ENCODE measurements at regions not wholly inside any gene's neighbourhood (a gene's known extent, or its start where the extent isn't known, plus 50 kb on each side); places are given as distances from the start of the nearest gene placed in this dataset.

DNA sequence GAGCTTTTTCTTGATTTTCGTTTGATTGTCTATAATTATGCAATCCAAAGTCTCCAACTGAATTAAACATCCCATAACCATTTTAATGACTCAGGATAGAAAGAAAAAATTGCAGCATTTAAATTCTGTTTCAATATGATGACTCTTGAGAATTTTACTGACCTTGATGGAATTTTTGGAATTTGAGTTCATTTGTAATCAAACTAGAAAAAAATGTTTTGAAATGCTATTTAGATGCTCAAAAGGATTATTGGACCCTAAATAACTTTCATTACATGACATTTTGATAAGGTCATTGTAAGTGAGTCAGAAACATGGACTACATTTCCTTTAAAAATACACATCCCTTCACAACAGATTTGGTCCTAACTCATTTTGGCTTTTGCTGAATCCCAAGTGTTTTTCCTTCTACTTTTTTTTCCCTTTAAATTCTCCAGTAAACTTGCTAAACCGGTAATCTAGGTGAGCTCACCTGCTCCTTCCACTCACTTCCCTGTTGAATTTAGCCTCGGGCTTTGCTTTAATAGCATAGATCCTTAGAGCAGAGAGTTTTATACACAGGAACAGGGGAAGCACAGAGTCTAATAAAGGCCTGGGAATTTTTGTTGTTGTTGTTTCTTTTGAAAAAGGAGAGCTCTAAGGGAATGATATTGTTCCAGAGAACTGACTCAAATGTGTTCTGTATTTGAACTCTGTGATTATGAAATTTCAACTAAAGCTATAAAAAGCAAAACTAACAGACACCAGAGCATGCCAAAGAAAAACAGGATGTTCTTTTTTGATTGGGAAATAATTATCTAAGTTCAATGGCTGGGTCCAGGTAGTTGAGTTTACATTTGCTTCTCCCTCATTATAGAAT, 1088.2 kb upstream of the CITED2 start:
- ATAC-seq (no peak), DNase-seq (ENCODE audit: extremely low read depth in 1 of 4, low spot score in 3 of 4) (no peak), FAIRE-seq (no peak)
- POLR2A ChIA-PET, result no interaction called here
- 26% methylated on average over 3 of the region's 3 CpGs for WGBS (ENCODE audit: insufficient coverage, low coverage, missing lambda C conversion rate)
- TF ChIP-seq TAF1 (IDR thresholded peaks at IDR 0.05; ENCODE audit: control insufficient read depth, extremely low read depth, insufficient read depth, low read length, severe bottlenecking) (no peak), CEBPB (tag; IDR thresholded peaks at IDR 0.05) (0 out of 2 replicates have a peak, but pooled peaks have one; percentile 7), ZKSCAN3 (CRISPR knock-in tag; IDR thresholded peaks at IDR 0.05) (no peak)
- TF ChIP-seq, protein P1, sequence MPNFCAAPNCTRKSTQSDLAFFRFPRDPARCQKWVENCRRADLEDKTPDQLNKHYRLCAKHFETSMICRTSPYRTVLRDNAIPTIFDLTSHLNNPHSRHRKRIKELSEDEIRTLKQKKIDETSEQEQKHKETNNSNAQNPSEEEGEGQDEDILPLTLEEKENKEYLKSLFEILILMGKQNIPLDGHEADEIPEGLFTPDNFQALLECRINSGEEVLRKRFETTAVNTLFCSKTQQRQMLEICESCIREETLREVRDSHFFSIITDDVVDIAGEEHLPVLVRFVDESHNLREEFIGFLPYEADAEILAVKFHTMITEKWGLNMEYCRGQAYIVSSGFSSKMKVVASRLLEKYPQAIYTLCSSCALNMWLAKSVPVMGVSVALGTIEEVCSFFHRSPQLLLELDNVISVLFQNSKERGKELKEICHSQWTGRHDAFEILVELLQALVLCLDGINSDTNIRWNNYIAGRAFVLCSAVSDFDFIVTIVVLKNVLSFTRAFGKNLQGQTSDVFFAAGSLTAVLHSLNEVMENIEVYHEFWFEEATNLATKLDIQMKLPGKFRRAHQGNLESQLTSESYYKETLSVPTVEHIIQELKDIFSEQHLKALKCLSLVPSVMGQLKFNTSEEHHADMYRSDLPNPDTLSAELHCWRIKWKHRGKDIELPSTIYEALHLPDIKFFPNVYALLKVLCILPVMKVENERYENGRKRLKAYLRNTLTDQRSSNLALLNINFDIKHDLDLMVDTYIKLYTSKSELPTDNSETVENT (CRISPR knock-in tag; IDR thresholded peaks at IDR 0.05), result no peak
- Histone ChIP-seq H2AFZ (ENCODE audit: low read depth, low read length) (no peak overlapping the region), H4K20me1 (replicated peaks; ENCODE audit: control insufficient read depth, insufficient read depth, low read length) (no peaks in the 10 kb centered on the region), H3K36me3 (ENCODE audit: control insufficient read depth, insufficient read depth, low read length) (no peaks in the 10 kb centered on the region), H3K9me1 (ENCODE audit: control insufficient read depth, insufficient read depth, low read length) (no peaks in the 10 kb centered on the region), H3K27me3 (ENCODE audit: control insufficient read depth in 2 of 2, insufficient read depth in 2 of 2, low read length in 2 of 2) (no peaks in the 10 kb centered on the region), H3K27ac (ENCODE audit: extremely low read depth, low read depth, low read length) (no peak overlapping the region), H3K9me3 (replicated peaks; ENCODE audit: control insufficient read depth, insufficient read depth, low read depth, low read length) (no peaks in the 10 kb centered on the region), H3K4me1 (replicated peaks in 1 of 2; ENCODE audit: control insufficient read depth in 2 of 2, insufficient read depth in 2 of 2, low read length in 2 of 2) (no peaks in the 10 kb centered on the region), H3K4me2 (ENCODE audit: insufficient read depth, low read length) (no peak overlapping the region), H3K4me3 (no peak overlapping the region), H3K9ac (ENCODE audit: insufficient read depth in 1 of 2, low read depth in 2 of 2, low read length in 2 of 2) (no peak overlapping the region), H3K79me2 (ENCODE audit: control insufficient read depth, insufficient read depth, low read length) (no peaks in the 10 kb centered on the region)
- BruUV-seq (replicated peaks), result no TSS peak
- CTCF ChIA-PET (ENCODE audit: low intra/inter-chr PET ratio), result no interaction called here
- in situ Hi-C loops (cut with MboI), result no loop called here
- intact Hi-C loops (cut with micrococcal nuclease), result no loop called here

Measured in K562 (cell line).